AG20443 (cell line): ENCODE measurements at regions not wholly inside any gene's neighbourhood (a gene's known extent, or its start where the extent isn't known, plus 50 kb on each side); places are given as distances from the start of the nearest gene placed in this dataset.
"Not testable (repeated sequence)": the region's sequence is repeated elsewhere in the genome, so short reads cannot be mapped to it uniquely, and the experiment has no call there.

ENCODE experiments used
- DNase-seq: peaks from one replicate; pipeline ENCODE4 v3.0.0; 2012; ENCODE audit warnings: low spot score, mixed read lengths

DNA sequence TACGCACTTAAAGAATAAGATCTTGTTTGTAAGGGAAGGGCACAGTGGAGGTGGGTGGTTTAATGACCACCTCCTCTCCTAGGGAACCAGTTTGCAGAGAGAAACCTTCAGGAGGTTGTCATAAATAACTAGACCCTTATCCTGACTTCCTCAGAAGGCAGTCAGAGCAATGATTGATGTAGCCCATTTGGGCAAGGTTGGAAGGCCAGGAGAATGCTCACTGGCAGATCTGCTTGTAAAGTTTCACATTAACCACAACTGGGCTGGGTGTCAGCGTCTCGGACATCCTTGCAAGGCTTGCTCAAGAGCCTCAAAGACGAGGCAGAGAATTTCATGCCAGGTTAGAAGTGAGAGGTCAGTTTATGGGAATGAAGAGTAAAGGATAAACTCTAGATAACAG, 87.6 kb upstream of the TRABD2B start:
- DNase-seq: no peak

- DNase-seq: no peak
Measured at GRCh38 chr1:48082271-48082962, 85.2 kb upstream of the TRABD2B start.

GRCh38 chr1:48080331-48081255, 83.4 kb upstream of the TRABD2B start:
- DNase-seq: no peak

DNA sequence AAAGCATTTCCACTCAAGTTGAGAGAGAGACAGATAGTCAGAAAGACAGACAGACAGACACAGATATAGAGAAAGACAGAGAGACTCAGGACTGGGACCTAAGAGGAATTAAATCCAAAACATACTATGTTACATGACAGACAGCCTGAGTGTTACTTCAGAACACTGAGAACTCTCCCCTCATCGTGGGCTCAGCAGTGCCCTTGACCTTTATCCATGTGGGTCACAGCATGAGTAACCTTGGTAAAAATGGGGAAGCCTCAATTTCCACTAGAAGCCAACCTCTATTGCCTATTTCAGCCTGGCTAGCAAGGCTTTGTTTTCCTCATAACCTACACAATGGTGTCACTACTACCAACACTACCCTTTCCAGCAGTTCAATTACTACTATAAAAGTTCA, 81.9 kb upstream of the TRABD2B start:
- no peak for DNase-seq

GRCh38 chr1:48077795-48078222, 80.6 kb upstream of the TRABD2B start:
- no peak for DNase-seq

- no peak for DNase-seq
Measured at GRCh38 chr1:48076017-48076416, 78.8 kb upstream of the TRABD2B start.

- no peak for DNase-seq
Measured at GRCh38 chr1:48073798-48074530, 76.8 kb upstream of the TRABD2B start.

GRCh38 chr1:48071513-48071912, 74.3 kb upstream of the TRABD2B start:
- DNase-seq: no peak

GRCh38 chr1:48070396-48070750, 73.2 kb upstream of the TRABD2B start:
- no peak for DNase-seq

DNA sequence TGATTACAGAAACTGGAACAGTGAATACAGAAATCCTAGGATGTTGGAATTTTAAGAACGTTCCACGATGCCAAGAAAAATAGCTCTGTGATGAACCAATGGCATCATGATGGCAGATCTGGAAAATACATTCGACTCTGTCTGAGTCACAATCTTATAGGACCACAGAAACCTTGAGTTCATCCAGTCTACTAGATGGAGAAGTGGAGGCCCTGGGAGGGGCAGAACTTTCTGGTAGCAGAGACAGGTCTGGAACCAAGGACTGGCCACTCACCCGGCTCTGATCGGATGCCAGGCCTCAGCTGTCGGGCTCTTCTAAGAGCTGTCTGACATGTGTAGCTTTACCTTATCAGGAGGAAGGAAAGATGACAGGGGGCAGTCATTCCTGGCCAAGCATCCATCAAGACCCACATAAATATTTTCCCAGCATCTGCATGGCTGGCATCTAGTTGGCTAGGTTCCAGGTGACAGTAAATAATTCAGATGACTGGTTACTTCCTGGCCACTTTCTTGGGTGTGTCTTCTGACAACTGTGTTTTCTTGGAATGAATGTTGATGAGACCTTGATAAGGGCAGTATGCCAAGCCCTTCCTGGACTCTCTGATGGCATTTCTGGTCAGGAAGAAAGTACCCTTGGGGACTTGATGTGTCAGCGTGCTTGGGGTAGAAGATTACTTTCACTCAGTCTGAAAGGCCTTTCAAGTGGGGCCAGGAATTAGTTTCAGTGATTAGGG, 72.6 kb upstream of the TRABD2B start:
- peak; percentile 41 for DNase-seq

- no peak for DNase-seq
Measured at GRCh38 chr1:48068206-48068605, 71.0 kb upstream of the TRABD2B start.

DNA sequence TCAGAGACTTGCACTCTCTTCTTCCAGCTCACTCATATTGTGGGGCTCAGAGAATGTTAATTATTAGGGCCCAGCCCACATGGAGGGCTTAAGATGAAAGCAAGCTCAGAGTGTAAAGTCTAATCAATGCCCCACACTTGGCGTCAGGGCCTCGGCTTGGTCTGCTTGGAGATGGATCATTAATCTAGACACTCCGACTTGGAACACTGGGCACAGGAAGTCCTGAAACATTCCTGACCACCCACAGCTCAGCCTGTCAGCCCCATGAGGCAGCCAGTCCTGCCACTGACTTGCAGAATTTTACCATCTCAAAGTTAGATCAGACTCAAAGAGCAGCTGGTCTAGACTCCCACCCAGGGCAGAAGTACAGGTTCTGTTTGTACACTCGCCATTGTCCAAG, 69.8 kb upstream of the TRABD2B start:
- no peak for DNase-seq

DNA sequence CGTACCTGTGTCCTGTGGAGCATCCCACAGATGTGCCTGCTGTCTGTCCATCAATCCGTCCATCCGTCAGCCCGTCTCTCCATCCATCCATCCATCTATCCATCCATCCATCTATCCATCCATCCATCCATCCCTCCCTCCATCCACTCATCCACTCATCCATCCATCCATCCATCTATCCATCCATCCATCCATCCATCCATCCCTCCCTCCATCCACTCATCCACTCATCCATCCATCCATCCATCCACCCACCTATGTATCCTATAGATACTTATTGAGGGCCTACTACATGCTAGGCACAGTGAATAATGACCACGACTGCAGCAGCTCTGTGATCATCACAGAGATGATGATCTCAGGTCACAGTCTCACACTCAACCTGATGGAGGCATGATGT, 67.5 kb upstream of the TRABD2B start:
- DNase-seq: not testable (repeated sequence)

DNA sequence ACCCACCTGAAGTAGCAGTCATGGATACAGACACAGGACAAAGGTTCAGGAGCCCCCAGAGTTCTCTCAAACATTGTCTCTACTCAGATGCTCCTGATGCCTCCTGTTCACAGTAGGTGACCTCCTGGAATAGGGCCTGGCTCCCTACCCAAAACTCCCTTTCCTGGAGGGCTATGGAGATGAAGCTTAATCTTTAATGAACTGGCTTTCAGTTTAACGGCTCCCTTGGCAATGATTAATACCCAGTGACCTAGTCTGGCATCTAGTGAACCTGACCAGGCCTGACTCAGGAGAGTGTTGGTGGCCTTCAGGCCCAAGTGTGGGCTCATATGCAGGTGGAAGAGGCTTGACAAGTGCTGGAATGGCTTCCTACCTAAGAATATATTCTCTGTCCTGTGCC, 65.2 kb upstream of the TRABD2B start:
- no peak for DNase-seq

DNA sequence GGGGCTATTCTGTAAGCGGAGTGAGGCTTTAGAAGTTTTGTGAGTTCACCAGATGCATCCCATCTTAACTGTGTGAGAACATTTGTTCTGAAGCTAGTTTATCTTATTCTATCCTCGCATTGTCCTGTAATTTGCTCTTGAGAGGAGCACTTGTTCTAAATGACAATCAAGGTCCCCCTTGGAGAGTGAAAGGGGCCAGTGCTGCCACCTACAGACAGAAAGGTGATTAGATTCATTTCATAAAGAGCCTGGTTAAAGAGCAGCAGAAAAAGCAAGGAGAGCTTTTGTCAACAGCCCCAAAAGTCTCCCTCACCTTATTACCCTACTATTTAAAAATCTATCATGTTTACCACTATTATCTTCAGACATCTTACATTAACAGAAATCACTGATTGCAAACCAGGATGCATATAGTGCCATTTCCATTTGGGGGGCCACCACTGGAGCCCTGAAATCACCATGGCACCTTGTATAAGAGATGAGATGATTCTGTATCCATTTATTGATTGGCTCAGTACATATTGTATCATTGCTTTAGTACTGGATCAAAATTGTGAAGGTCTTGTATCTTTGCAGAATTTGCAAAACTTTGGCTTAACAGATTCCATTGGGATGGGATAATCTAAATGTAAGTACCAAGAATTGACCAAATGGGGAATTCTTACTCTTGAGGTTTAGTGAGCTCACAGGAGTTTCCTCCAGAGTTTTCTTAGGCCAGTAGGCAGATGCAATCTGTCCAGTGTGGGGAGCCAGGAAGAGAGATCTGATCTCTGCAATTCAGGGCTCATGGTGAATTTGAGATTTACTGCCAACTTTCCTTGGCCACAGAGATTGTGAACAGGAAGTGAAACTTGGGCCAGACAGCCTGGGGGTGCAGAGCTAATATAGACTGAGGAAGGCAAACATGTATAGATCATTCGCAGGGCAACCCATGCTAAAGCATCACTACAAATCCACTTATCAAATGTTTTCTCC, 64.3 kb upstream of the TRABD2B start:
- peak; percentile 71 for DNase-seq

GRCh38 chr1:48059289-48059688, 62.1 kb upstream of the TRABD2B start:
- DNase-seq: no peak

- no peak for DNase-seq
Measured at GRCh38 chr1:48058135-48059025, 61.2 kb upstream of the TRABD2B start.

DNA sequence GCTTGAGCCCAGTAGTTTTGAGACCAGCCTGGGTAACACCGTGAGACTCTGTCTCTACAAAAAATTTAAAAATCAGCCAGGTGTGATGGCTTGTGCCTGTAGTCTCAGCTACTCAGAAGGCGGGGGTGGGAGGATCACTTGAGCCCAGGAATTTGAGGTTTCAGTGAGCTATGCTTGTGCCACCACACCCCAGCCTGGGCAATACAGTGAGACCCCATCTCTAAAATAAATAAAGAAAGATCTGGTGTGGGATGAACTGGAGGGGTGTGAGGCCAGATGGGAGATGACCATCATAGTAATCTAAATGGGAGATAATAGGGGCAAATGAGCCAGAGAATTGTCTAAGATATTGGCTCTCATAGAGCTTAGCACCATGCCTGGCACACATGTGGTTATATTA, 60.1 kb upstream of the TRABD2B start:
- no peak for DNase-seq

DNA sequence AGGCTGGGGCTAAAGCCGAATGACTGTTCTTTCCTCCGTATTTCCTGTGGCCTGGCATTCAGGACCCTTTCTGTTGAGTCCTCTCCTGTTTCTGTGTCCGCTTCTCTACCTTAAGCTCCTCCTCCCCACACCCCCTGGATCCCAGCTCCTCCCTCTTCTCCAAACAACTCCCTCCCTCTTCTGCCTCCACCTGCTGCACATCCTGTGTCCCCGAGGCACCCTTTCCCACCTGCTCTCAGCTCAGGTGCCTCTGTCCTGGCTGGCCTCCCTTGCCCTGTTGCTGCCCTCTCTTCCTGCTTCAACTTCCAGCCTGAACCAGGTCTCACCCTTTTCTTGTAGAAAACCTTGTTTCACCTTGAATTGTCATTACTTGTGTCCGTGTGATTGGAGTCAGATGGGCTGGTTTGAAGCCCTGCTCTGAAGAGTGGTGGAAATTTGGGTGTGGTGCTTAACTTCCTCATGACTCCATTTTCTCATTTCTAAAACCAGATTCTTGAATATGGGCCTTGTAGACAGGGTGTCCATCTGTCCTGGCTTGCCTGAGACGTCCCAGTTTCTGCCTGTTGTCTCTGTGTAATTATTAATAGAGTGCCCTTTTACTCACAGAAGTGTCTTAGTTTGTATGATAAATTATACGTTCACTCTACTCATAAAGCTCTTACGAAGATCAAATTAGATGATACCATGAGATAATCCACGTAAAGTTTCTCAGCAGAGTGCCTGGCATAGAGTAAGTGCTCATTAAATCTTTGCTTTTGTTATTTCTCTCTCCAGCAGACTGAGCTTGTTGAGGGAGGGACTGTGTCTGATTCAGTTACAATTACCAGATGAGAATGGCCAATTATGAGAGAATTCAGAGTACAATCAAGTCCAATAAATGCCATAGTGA, 58.9 kb upstream of the TRABD2B start:
- DNase-seq: no peak
